SH-SY5Y (cell line): ENCODE measurements at regions not wholly inside any gene's neighbourhood (a gene's known extent, or its start where the extent isn't known, plus 50 kb on each side); places are given as distances from the start of the nearest gene placed in this dataset.

ENCODE experiments used
- GATA2 ChIP-seq: IDR thresholded peaks from 2 replicates; pipeline ENCODE4 v1.6.1; 2011; ENCODE audit warnings: mild to moderate bottlenecking, low read depth, low read length
- GATA3 ChIP-seq: IDR thresholded peaks from 2 replicates; pipeline ENCODE4 v1.6.1; 2011; ENCODE audit warnings: low read depth, mild to moderate bottlenecking, low read length, moderate library complexity

- TF ChIP-seq GATA2 (no peak), GATA3 (no peak)
Observed at GRCh38 chr6:66866801-66867200, 1159.8 kb upstream of the EYS start.
